Neuronal stem cell (in vitro differentiated cells): ENCODE measurements at regions not wholly inside any gene's neighbourhood (a gene's known extent, or its start where the extent isn't known, plus 50 kb on each side); places are given as distances from the start of the nearest gene placed in this dataset.

Experiments
- DNase-seq: peaks from one replicate; pipeline ENCODE4 v3.0.0-alpha.2; 2013; ENCODE audit warnings: low spot score
- H2AFZ ChIP-seq: one replicate; pipeline ENCODE4 v1.6.1; 2013; ENCODE audit warnings: mild to moderate bottlenecking, low read length, inconsistent platforms
- H2AK5ac ChIP-seq: 2 replicates; pipeline ENCODE4 v1.6.1; 2013; ENCODE audit warnings: low read depth, mild to moderate bottlenecking, inconsistent platforms, low read length, moderate library complexity, mixed read lengths
- H2BK120ac ChIP-seq: 2 replicates; pipeline ENCODE4 v1.6.1; 2013; ENCODE audit warnings: low read depth, mild to moderate bottlenecking, inconsistent platforms, low read length, moderate library complexity, mixed read lengths
- H2BK12ac ChIP-seq: one replicate; pipeline ENCODE4 v1.6.1; 2013; ENCODE audit warnings: low read length, inconsistent platforms
- H2BK15ac ChIP-seq: 2 replicates; pipeline ENCODE4 v1.6.1; 2013; ENCODE audit warnings: mild to moderate bottlenecking, low read length, inconsistent platforms, mixed read lengths
- H2BK5ac ChIP-seq: one replicate; pipeline ENCODE4 v1.6.1; 2013; ENCODE audit warnings: inconsistent platforms, mild to moderate bottlenecking, low read length, moderate library complexity
- H3K14ac ChIP-seq: one replicate; pipeline ENCODE4 v1.6.1; 2013; ENCODE audit warnings: low read length, inconsistent platforms
- H3K18ac ChIP-seq: 2 replicates; pipeline ENCODE4 v1.6.1; 2013; ENCODE audit warnings: low read length, inconsistent platforms
- H3K23ac ChIP-seq: 2 replicates; pipeline ENCODE4 v1.6.1; 2013; ENCODE audit warnings: low read depth, mild to moderate bottlenecking, mixed read lengths, low read length, inconsistent platforms; ENCODE audit not compliant: poor library complexity
- H3K27ac ChIP-seq: replicated peaks from 3 replicates; pipeline ENCODE4 v1.5.1; 2013; ENCODE audit warnings: low read length, inconsistent platforms
- H3K27me3 ChIP-seq, 3 experiments: 2 replicates each; pipeline ENCODE4 v1.6.1; 2013; ENCODE audit warnings: low read length in 3 of 3, mild to moderate bottlenecking in 2 of 3, inconsistent platforms in 1 of 3, low read depth in 1 of 3, mixed read lengths in 1 of 3, moderate library complexity in 1 of 3; ENCODE audit not compliant: control insufficient read depth in 3 of 3, insufficient read depth in 3 of 3
- H3K36me3 ChIP-seq, 2 donors: replicated peaks in 1 of 2; 2 replicates each; pipeline ENCODE4 v1.6.1; 2013; ENCODE audit warnings: low read length in 2 of 2; ENCODE audit not compliant: control insufficient read depth in 2 of 2, insufficient read depth in 2 of 2
- H3K4ac ChIP-seq: 2 replicates; pipeline ENCODE4 v1.6.1; 2013; ENCODE audit warnings: inconsistent platforms, mild to moderate bottlenecking, low read length, moderate library complexity
- H3K4me1 ChIP-seq, 2 donors: 1 replicate in 1 of 2; 2 replicates in 1 of 2; pipeline ENCODE4 v1.6.1; 2013; ENCODE audit warnings: low read length in 2 of 2, low read depth in 1 of 2; ENCODE audit not compliant: control insufficient read depth in 2 of 2, insufficient read depth in 1 of 2
- H3K4me2 ChIP-seq: one replicate; pipeline ENCODE4 v1.6.1; 2013; ENCODE audit warnings: mild to moderate bottlenecking, low read length, inconsistent platforms; ENCODE audit not compliant: insufficient read depth, poor library complexity, severe bottlenecking
- H3K4me3 ChIP-seq, 2 donors: 2 replicates each; pipeline ENCODE4 v1.5.1; 2013; ENCODE audit warnings: low read length in 2 of 2, mild to moderate bottlenecking in 2 of 2, inconsistent platforms in 1 of 2, moderate library complexity in 1 of 2
- H3K79me1 ChIP-seq: one replicate; pipeline ENCODE4 v1.6.1; 2013; ENCODE audit warnings: low read depth, mild to moderate bottlenecking, inconsistent platforms, low read length, moderate library complexity
- H3K9ac ChIP-seq: one replicate; pipeline ENCODE4 v1.6.1; 2013; ENCODE audit warnings: mild to moderate bottlenecking, low read depth, low read length, inconsistent platforms; ENCODE audit not compliant: poor library complexity
- H3K9me3 ChIP-seq, 2 donors: replicated peaks in 1 of 2; 2 replicates each; pipeline versions ENCODE3 to v1.6.1; 2013; ENCODE audit warnings: low read length in 2 of 2, mild to moderate bottlenecking in 2 of 2, inconsistent platforms in 1 of 2, low read depth in 1 of 2, mixed read lengths in 1 of 2, moderate library complexity in 1 of 2; ENCODE audit not compliant: control insufficient read depth in 2 of 2, insufficient read depth in 1 of 2
- H4K8ac ChIP-seq: one replicate; pipeline ENCODE4 v1.6.1; 2013; ENCODE audit warnings: low read depth, mild to moderate bottlenecking, inconsistent platforms, low read length, moderate library complexity
- H4K91ac ChIP-seq: one replicate; pipeline ENCODE4 v1.6.1; 2013; ENCODE audit warnings: low read length, low read depth, mild to moderate bottlenecking, inconsistent platforms; ENCODE audit not compliant: poor library complexity
- WGBS, 2 donors: extraction: QIAGEN DNeasy Blood & Tissue Kit; methylation state at CpG; one replicate each; pipeline ENCODE4 v1.1.7; 2013; ENCODE audit warnings: missing lambda C conversion rate in 2 of 2, mixed read lengths in 1 of 2; ENCODE audit not compliant: insufficient read length in 2 of 2, insufficient replicate concordance in 1 of 2; ENCODE audit errors: extremely low coverage in 2 of 2; 5-methylcytosine and 5-hydroxymethylcytosine counted together

GRCh38 chr16:75931043-75931442 lies 204.8 kb upstream of the CPHXL start:
- Histone ChIP-seq H3K27ac (no peak overlapping the region), H4K8ac (no peak overlapping the region), H3K27me3 (no peaks in the 10 kb centered on the region), H4K91ac (no peak overlapping the region), H3K14ac (no peak overlapping the region), H2BK120ac (no peak overlapping the region), H3K18ac (no peak overlapping the region), H3K23ac (no peak overlapping the region), H2BK15ac (no peak overlapping the region), H3K9me3 (no peaks in the 10 kb centered on the region), H3K4me2 (no peak overlapping the region), H2BK5ac (no peak overlapping the region), H2AK5ac (no peak overlapping the region), H3K9ac (no peak overlapping the region), H2BK12ac (no peak overlapping the region), H3K36me3 (no peaks in the 10 kb centered on the region), H2AFZ (no peak overlapping the region), H3K4me1 (no peaks in the 10 kb centered on the region), H3K4ac (no peak overlapping the region), H3K4me3 (no peak overlapping the region), H3K79me1 (no peaks in the 10 kb centered on the region)
- WGBS, 2 donors: no CpG with 5 or more reads among the region's 1 CpG
- DNase-seq: no peak

GRCh38 chr16:75931970-75932369 lies 205.7 kb upstream of the CPHXL start:
- H2BK15ac ChIP-seq: no peak overlapping the region
- H3K36me3 ChIP-seq: no peaks in the 10 kb centered on the region
- no peak overlapping the region for H2AK5ac ChIP-seq
- H3K4me3 ChIP-seq: no peak overlapping the region
- H3K9me3 ChIP-seq: no peaks in the 10 kb centered on the region
- H3K4me1 ChIP-seq: no peaks in the 10 kb centered on the region
- H2BK120ac ChIP-seq: no peak overlapping the region
- no peak overlapping the region for H3K4ac ChIP-seq
- no peak overlapping the region for H3K9ac ChIP-seq
- H4K8ac ChIP-seq: no peak overlapping the region
- WGBS, 2 donors: 100% methylated on average over 1 of the region's 1 CpG; no CpG with 5 or more reads in 1 of the 2 donors
- no peak overlapping the region for H2AFZ ChIP-seq
- H3K27me3 ChIP-seq: no peaks in the 10 kb centered on the region
- no peak overlapping the region for H3K14ac ChIP-seq
- H4K91ac ChIP-seq: no peak overlapping the region
- H3K27ac ChIP-seq: no peak overlapping the region
- no peaks in the 10 kb centered on the region for H3K79me1 ChIP-seq
- H3K23ac ChIP-seq: no peak overlapping the region
- H3K18ac ChIP-seq: no peak overlapping the region
- H3K4me2 ChIP-seq: no peak overlapping the region
- no peak overlapping the region for H2BK5ac ChIP-seq
- no peak for DNase-seq
- no peak overlapping the region for H2BK12ac ChIP-seq

GRCh38 chr16:75938818-75939217 lies 212.5 kb upstream of the CPHXL start:
- Histone ChIP-seq H2BK120ac (no peak overlapping the region), H2AFZ (no peak overlapping the region), H3K36me3 (no peaks in the 10 kb centered on the region), H4K8ac (no peak overlapping the region), H3K79me1 (no peaks in the 10 kb centered on the region), H3K27me3 (no peaks in the 10 kb centered on the region), H2BK12ac (no peak overlapping the region), H3K23ac (no peak overlapping the region), H3K4ac (no peak overlapping the region), H3K4me2 (no peak overlapping the region), H3K9ac (no peak overlapping the region), H3K14ac (no peak overlapping the region), H3K9me3 (no peaks in the 10 kb centered on the region), H3K18ac (no peak overlapping the region), H2BK5ac (no peak overlapping the region), H4K91ac (no peak overlapping the region), H2BK15ac (no peak overlapping the region), H3K27ac (no peak overlapping the region), H3K4me1 (no peaks in the 10 kb centered on the region), H3K4me3 (no peak overlapping the region), H2AK5ac (no peak overlapping the region)
- no peak for DNase-seq
- WGBS, 2 donors: no CpG with 5 or more reads among the region's 8 CpGs

GRCh38 chr16:75942351-75942750 lies 216.1 kb upstream of the CPHXL start:
- H4K91ac ChIP-seq: no peak overlapping the region
- no peaks in the 10 kb centered on the region for H3K4me1 ChIP-seq
- WGBS, 2 donors: no CpG with 5 or more reads among the region's 3 CpGs
- no peaks in the 10 kb centered on the region for H3K36me3 ChIP-seq
- H3K4me2 ChIP-seq: no peak overlapping the region
- no peak overlapping the region for H3K4me3 ChIP-seq
- H2AK5ac ChIP-seq: no peak overlapping the region
- H3K9me3 ChIP-seq: no peaks in the 10 kb centered on the region
- H3K9ac ChIP-seq: no peak overlapping the region
- H2BK15ac ChIP-seq: no peak overlapping the region
- H2BK12ac ChIP-seq: no peak overlapping the region
- H2BK120ac ChIP-seq: no peak overlapping the region
- no peak overlapping the region for H3K14ac ChIP-seq
- no peak overlapping the region for H4K8ac ChIP-seq
- no peak overlapping the region for H3K4ac ChIP-seq
- no peak overlapping the region for H2BK5ac ChIP-seq
- H3K79me1 ChIP-seq: no peaks in the 10 kb centered on the region
- no peak overlapping the region for H3K23ac ChIP-seq
- no peak overlapping the region for H3K27ac ChIP-seq
- H3K27me3 ChIP-seq: no peaks in the 10 kb centered on the region
- H3K18ac ChIP-seq: no peak overlapping the region
- no peak overlapping the region for H2AFZ ChIP-seq
- DNase-seq: no peak
